ENCODE measurements at regions not wholly inside any gene's neighbourhood (a gene's known extent, or its start where the extent isn't known, plus 50 kb on each side); places are given as distances from the start of the nearest gene placed in this dataset.
"Not testable (repeated sequence)": the region's sequence is repeated elsewhere in the genome, so short reads cannot be mapped to it uniquely, and the experiment has no call there.

DNA sequence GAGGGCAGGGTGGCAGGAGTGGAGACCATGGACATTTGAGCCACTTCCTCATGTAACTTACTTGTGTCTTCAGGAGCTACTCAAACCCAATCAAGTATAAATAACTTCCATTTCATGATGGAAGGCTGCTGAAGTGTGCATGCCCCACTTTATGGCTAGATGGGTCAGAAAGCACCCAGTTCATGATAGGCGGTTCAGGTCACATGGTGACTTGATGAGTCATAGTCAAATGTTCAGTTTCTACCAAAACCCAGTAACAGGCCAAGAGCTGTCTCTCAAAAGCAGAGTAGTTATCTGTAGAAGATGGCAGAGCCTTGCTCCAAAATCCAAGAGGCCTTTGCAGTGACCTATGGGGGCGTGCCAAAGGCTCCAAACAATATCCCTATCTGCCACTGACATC is 133.7 kb upstream of the TENT5A start:
- intact Hi-C loops (cut with DNase I; ENCODE audit: low total_unique reads): no loop called here

DNA sequence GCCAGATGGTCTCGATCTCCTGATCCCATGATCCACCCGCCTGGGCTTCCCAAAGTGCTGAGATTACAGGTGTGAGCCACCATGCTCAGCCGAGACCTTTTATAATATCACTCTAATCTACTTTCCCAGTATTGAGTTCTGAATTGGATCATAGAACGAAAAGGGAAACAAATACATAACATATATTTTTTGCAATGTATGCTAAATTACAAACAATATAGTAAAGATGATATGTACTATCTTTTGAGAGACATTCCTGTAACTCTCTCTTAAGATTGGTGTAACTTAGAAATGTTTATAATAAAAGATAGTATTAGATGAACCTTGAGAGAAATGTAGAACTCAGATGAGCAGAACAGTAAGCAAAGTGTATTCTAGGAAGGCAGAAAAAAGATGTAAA is 129.2 kb upstream of the TENT5A start:
- Histone ChIP-seq H3K36me3 (no peaks in the 10 kb centered on the region), H3K27ac (no peak overlapping the region), H3K4me1 (no peaks in the 10 kb centered on the region), H3K9me3 (no peaks in the 10 kb centered on the region), H3K4me3 (no peak overlapping the region), H3K27me3 (no peaks in the 10 kb centered on the region)
- TF ChIP-seq, protein P1, sequence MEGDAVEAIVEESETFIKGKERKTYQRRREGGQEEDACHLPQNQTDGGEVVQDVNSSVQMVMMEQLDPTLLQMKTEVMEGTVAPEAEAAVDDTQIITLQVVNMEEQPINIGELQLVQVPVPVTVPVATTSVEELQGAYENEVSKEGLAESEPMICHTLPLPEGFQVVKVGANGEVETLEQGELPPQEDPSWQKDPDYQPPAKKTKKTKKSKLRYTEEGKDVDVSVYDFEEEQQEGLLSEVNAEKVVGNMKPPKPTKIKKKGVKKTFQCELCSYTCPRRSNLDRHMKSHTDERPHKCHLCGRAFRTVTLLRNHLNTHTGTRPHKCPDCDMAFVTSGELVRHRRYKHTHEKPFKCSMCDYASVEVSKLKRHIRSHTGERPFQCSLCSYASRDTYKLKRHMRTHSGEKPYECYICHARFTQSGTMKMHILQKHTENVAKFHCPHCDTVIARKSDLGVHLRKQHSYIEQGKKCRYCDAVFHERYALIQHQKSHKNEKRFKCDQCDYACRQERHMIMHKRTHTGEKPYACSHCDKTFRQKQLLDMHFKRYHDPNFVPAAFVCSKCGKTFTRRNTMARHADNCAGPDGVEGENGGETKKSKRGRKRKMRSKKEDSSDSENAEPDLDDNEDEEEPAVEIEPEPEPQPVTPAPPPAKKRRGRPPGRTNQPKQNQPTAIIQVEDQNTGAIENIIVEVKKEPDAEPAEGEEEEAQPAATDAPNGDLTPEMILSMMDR (IDR thresholded peaks at IDR 0.05): no peak
- TF ChIP-seq POLR2A (IDR thresholded peaks at IDR 0.05): no peak
- no peak for TF ChIP-seq POLR2AphosphoS5 (IDR thresholded peaks at IDR 0.05)
- intact Hi-C loops (cut with DNase I; ENCODE audit: low total_unique reads): no loop called here
- DNase-seq (ENCODE audit: low spot score in 2 of 2): no peak

More for the DNA sequence above, 133.7 kb upstream of the TENT5A start:
- no peak overlapping the region for H3K27ac ChIP-seq
- no peaks in the 10 kb centered on the region for H3K4me1 ChIP-seq
- no peak for DNase-seq (ENCODE audit: low spot score in 2 of 2)
- no peaks in the 10 kb centered on the region for H3K9me3 ChIP-seq
- TF ChIP-seq POLR2AphosphoS5 (IDR thresholded peaks at IDR 0.05): no peak
- no peak for TF ChIP-seq POLR2A (IDR thresholded peaks at IDR 0.05)
- TF ChIP-seq, protein P1 (IDR thresholded peaks at IDR 0.05): no peak
- H3K36me3 ChIP-seq: no peaks in the 10 kb centered on the region
- no peak overlapping the region for H3K4me3 ChIP-seq
- no peaks in the 10 kb centered on the region for H3K27me3 ChIP-seq

DNA sequence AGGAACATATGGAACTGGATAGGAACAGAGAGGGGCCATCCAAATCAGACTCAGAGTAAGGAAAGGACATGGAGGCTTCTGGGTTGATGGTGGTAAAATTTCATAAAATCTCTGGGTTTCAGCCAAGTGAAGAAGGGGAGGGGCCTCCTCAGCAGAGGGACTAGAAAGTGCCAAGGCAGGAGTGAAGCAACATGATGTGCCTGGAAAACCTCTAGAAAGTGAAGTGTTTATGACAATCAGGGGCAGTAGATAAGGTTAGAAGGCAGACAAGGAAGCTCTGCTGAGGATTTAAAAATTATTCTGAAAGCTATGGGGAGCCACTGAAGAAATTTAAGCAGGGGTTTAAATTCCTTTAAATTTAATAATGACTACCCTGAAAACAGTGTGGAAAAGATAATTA is 126.0 kb upstream of the TENT5A start:
- no peak for TF ChIP-seq POLR2A (IDR thresholded peaks at IDR 0.05)
- TF ChIP-seq, protein P1 (IDR thresholded peaks at IDR 0.05): no peak
- TF ChIP-seq POLR2AphosphoS5 (IDR thresholded peaks at IDR 0.05): no peak
- H3K4me1 ChIP-seq: no peaks in the 10 kb centered on the region

DNA sequence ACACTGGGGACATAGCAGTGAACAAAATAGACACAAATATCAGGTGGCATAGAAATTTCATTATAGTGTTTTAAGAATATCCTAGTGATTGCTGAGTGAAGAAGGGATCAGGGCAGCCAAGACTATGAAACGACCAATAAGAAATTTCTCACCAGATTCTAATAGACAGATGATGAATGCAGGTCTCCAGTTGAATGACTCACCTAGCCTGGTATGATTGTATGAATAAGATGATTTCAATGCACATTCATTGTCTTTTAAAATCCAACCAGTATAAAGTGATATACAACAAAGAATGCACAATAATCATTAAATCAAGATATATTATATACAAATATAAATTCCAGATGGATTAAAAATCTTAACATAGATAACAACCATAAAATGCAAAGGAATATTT is 124.5 kb upstream of the TENT5A start:
- no peaks in the 10 kb centered on the region for H3K36me3 ChIP-seq
- DNase-seq (ENCODE audit: low spot score in 2 of 2): no peak
- H3K4me1 ChIP-seq: no peaks in the 10 kb centered on the region
- intact Hi-C loops (cut with DNase I; ENCODE audit: low total_unique reads): no loop called here
- H3K4me3 ChIP-seq: no peak overlapping the region
- H3K27me3 ChIP-seq: no peaks in the 10 kb centered on the region
- no peak overlapping the region for H3K27ac ChIP-seq
- peaks cover 0 to 13% of the 10 kb centered on the region in 2 donors for H3K9me3 ChIP-seq
- TF ChIP-seq POLR2AphosphoS5 (IDR thresholded peaks at IDR 0.05): no peak
- TF ChIP-seq, protein P1 (IDR thresholded peaks at IDR 0.05): no peak
- no peak for TF ChIP-seq POLR2A (IDR thresholded peaks at IDR 0.05)

More for the DNA sequence above, 126.0 kb upstream of the TENT5A start:
- Histone ChIP-seq H3K27ac (no peak overlapping the region), H3K4me3 (no peak overlapping the region), H3K27me3 (no peaks in the 10 kb centered on the region), H3K36me3 (no peaks in the 10 kb centered on the region), H3K9me3 (peaks cover 0 to 7% of the 10 kb centered on the region in 2 donors)
- intact Hi-C loops (cut with DNase I; ENCODE audit: low total_unique reads): no loop called here
- no peak for DNase-seq (ENCODE audit: low spot score in 2 of 2)

DNA sequence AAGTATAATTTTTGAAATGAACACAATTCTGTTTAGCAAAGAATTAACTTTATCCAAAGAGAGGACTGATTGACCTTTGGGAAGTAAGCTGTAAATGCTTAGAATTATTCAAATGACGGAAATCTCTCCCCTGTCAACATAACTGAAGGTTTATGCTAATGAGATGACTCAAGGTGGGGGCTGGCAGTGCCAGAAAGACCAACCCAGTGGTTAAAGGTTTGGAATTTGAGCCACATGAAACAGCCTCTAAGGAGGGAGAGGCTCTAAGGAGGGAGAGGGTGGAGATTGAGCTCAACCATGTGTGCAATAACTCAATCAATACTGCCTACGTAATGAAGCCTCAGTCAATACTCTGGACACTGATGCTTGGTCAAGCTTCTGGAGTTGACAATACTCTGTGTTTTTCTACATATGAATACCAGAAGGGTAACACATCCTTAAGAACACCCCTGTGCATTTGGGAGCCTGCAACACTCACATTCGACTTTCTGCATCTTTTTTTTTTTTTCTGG is 123.4 kb upstream of the TENT5A start:
- Histone ChIP-seq H3K27ac (no peak overlapping the region), H3K4me1 (no peaks in the 10 kb centered on the region), H3K4me3 (no peak overlapping the region), H3K9me3 (peaks cover 0 to 20% of the 10 kb centered on the region in 2 donors), H3K36me3 (no peaks in the 10 kb centered on the region), H3K27me3 (no peaks in the 10 kb centered on the region)
- TF ChIP-seq, protein P1 (IDR thresholded peaks at IDR 0.05): no peak
- TF ChIP-seq POLR2AphosphoS5 (IDR thresholded peaks at IDR 0.05): no peak
- TF ChIP-seq POLR2A (IDR thresholded peaks at IDR 0.05): no peak
- no peak for DNase-seq (ENCODE audit: low spot score in 2 of 2)
- intact Hi-C loops (cut with DNase I; ENCODE audit: low total_unique reads): no loop called here

DNA sequence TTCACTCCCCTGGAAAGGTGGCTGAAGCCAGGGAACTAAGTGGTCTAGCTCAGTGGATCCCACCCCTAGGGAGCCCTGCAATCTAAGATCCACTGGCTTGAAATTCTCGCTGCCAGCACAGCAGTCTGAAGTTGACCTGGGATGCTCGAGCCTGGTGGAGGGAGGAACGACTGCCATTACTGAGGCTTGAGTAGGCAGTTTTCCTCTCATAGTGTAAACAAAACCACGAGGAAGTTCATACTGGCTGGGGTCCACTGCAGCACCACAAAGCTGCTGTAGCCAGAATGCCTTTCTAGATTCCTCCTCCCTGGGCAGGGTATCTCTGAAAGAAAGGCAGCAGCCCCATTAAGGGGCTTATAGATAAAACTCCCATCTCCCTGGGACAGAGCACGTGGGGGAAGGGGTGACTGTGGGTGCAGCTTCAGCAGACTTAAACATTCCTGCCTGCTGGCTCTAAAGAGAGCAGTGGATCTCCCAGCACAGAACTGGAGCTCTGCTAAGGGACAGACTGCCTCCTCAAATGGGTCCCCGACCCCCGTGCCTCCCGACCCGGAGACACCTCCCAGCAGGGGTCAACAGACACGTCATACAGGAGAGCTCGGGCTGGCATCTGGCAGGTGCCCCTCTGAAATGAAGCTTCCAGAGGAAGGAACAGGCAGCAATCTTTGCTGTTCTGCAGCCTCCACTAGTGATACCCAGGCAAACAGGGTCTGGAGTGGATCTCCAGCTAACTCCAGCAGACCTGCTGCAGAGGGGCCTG is 117.4 kb upstream of the TENT5A start:
- H3K36me3 ChIP-seq; intact Hi-C loops (cut with DNase I; ENCODE audit: low total_unique reads); DNase-seq (ENCODE audit: low spot score in 2 of 2); H3K27me3 ChIP-seq; H3K27ac ChIP-seq; H3K4me3 ChIP-seq; H3K4me1 ChIP-seq: not testable (repeated sequence)
- peaks cover 0 to 20% of the 10 kb centered on the region in 2 donors for H3K9me3 ChIP-seq
